Mesenteric fat pad (tissue), 1 donor: ENCODE measurements at regions not wholly inside any gene's neighbourhood (a gene's known extent, or its start where the extent isn't known, plus 50 kb on each side); places are given as distances from the start of the nearest gene placed in this dataset.

Source experiments
- DNase-seq: peaks from one replicate; pipeline ENCODE4 v3.0.0-alpha.2; 2020; ENCODE audit warnings: low spot score
- donor health status: DM: yes; HTN: yes; CAD: no.

- DNase-seq = peak; percentile 90
These were observed 72.8 kb upstream of the ASTN2 start for GRCh38 chr9:117487555-117488175.

- no peak for DNase-seq
These were observed 71.6 kb upstream of the ASTN2 start for GRCh38 chr9:117486426-117486825.

GRCh38 chr9:117485176-117485575 lies 70.3 kb upstream of the ASTN2 start:
- DNase-seq = no peak

DNA sequence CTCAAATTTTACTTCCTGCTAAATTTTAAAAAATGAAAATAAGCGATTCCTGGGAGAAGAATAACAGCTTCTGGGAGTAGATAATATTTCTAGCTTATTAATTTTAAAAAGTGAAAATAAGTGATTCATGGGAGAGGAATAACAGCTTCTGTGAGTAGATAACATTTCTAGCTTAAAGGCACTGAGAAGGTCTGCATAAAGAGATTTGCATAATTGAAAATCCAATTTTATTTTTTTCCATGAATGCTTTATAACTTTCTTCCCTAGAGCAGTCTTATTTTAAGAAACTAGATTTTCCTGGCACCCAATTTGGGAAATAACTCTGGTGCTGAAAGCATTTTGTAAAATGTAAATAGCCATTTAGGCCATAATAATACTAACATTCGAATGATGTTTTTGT lies 65.9 kb upstream of the ASTN2 start:
- no peak for DNase-seq

DNA sequence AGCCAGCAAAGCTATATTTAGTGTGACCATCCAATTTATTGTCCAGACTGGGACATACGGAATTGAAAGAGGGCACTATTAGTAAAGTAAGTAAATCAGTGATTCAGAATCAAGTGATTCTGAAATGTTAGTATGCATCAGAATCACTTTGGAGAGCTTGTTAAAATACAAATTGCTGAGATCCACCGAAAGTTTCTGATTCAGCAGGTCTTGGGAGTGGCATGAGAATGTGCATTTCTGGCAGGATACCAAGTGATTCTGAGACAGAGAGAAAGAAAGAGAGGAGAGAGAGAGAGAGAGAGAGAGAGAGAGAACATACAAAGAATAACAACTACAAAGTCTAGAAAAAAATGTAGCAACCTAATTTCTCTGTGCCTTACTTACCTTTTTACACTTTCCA lies 65.4 kb upstream of the ASTN2 start:
- no peak for DNase-seq

- DNase-seq = no peak
These were observed 58.4 kb upstream of the ASTN2 start for GRCh38 chr9:117473293-117473692.

- no peak for DNase-seq
These were observed 56.0 kb upstream of the ASTN2 start for GRCh38 chr9:117470902-117471301.

- no peak for DNase-seq
These were observed 55.6 kb upstream of the ASTN2 start for GRCh38 chr9:117470455-117470854.

- no peak for DNase-seq
These were observed 51.3 kb upstream of the ASTN2 start for GRCh38 chr9:117466111-117466510.

- DNase-seq = no peak
These were observed 50.8 kb upstream of the ASTN2 start for GRCh38 chr9:117465706-117466105.

GRCh38 chr9:117464941-117465616 lies 50.2 kb upstream of the ASTN2 start:
- no peak for DNase-seq
